GM21381 (cell line): ENCODE measurements at regions not wholly inside any gene's neighbourhood (a gene's known extent, or its start where the extent isn't known, plus 50 kb on each side); places are given as distances from the start of the nearest gene placed in this dataset.
"Not testable (repeated sequence)": the region's sequence is repeated elsewhere in the genome, so short reads cannot be mapped to it uniquely, and the experiment has no call there.

Experiments used
- ATAC-seq: cut with Tn5 transposase; IDR thresholded peaks from one replicate; pipeline ENCODE4 v1.9.1; 2021; ENCODE audit warnings: mild to moderate bottlenecking, moderate library complexity; ENCODE audit not compliant: unreplicated experiment

GRCh38 chrX:151042842-151043241 is 59.7 kb downstream of the HMGB3 start:
- no peak for ATAC-seq

- not testable (repeated sequence) for ATAC-seq
Observed at GRCh38 chrX:151066373-151066772, 83.2 kb downstream of the HMGB3 start.

GRCh38 chrX:151073767-151074166 is 90.6 kb downstream of the HMGB3 start:
- ATAC-seq, result no peak

GRCh38 chrX:151081016-151081415 is 95.4 kb upstream of the GPR50 start:
- ATAC-seq, result no peak

DNA sequence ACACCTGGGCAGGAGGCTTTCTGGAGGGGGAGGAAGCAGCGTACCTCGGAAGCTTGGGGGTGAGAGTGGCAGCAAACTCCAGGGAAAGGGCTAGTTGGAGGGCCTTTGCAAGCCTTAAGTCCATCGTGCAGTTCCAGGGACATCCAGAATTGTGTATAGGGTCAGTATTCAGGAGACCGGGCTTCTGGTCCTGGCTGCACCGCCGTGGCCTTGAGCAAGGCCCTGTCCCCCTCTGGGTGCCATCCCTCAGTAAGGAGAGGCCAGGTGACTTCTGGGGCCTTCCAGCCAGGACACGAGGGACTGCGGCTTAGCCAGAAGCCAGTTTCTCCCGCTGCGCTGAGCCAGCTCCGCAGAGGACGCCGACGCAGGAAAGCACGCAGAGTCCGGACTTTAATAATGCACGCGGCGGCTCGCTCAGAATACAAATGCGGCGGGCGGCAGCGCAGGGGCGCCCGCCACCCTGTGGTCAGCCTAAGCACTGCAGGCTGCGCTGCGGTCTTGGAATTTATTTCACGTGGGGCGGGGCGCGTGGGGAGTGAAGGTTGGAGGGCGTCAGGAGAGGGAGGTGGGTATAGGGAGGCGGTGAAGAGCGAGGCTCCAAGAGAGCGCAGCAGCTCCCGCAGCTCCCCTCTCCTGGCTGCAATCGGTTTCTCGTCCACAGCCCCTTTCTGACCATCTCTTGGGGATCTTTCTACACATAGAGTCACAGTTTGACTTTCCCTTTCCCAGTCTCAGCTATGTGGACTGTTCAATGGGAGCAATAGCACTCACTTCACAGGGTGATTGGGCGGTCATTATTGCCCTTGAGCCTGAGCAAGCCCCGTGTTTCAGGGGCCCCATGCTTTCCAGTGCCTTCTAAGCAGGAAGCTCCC is 94.1 kb upstream of the GPR50 start:
- ATAC-seq, result peak; percentile 94

DNA sequence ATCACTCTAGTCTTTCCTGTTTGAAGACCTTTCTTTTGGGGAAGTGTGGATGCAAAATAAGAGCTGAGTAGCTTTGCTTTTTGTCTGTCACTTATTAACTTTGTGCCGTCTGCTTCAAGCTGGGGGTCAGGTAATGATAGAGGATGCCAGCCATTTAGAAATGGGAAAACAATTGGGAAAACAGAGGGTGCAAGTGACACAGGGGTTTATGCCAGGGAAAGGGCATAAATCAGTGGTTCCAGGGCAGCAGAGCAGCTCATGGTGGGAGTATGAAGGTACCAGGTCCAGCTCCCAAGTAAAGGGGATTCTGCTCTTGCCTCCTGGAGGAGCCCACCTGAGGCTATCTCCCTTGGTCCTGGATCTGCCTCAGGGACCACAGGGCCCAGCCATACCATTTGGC is 91.9 kb upstream of the GPR50 start:
- ATAC-seq, result no peak

- no peak for ATAC-seq
Observed at GRCh38 chrX:151085207-151085606, 91.2 kb upstream of the GPR50 start.

- ATAC-seq, result no peak
Observed at GRCh38 chrX:151088221-151088620, 88.2 kb upstream of the GPR50 start.

DNA sequence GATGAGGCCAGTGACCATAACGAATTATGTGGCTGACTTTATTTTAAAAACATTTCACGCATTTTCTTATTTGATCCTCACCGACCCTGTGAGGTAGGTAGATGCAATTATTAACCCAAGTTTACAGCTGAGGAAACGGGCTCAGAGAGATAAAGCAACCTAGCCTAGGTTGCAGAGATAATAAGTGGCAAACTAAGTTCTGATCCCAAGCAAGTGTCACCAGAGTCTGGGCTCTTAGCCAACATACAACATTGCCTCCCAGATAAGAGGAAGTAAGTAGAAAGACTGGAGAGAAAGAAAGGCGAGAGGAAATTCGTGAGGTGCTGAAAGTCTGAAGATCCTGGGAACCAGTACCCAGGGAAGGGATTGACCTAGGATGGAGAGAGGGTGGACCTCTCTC is 77.4 kb upstream of the GPR50 start:
- ATAC-seq, result no peak

DNA sequence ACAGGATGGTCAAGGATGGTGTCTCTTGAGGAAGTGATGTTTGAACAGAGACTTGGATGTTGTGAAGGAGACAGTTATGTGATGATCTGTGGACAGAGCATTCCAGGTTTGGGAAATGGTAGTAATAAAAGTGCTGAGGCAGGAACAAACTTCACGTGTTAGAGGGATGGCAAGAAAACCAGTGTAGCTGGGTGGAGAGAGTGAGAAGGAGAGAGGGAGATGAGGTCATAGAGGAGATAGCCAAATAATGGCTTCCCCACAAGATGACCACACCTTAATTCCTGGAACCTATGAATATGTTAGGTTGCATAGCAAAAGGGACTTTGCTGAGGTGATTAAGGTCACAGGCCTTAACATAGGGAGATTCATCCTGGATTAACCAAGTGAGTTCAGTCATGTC is 75.6 kb upstream of the GPR50 start:
- ATAC-seq, result no peak

- ATAC-seq, result not testable (repeated sequence)
Observed at GRCh38 chrX:151113200-151113599, 63.2 kb upstream of the GPR50 start.
